Liver (tissue), 3 donors: ENCODE measurements at regions not wholly inside any gene's neighbourhood (a gene's known extent, or its start where the extent isn't known, plus 50 kb on each side); places are given as distances from the start of the nearest gene placed in this dataset.

ENCODE experiments used
- EGR1 ChIP-seq, 2 donors: IDR thresholded peaks; 2 replicates each; pipeline ENCODE4 v1.6.1; 2016 to 2018; ENCODE audit warnings: antibody characterized with exemption in 2 of 2, low read depth in 2 of 2
- GABPA ChIP-seq, 2 donors: IDR thresholded peaks in 1 of 2; conservative IDR thresholded peaks in 1 of 2; 2 replicates each; pipeline ENCODE4 v1.6.1; 2016; ENCODE audit warnings: antibody characterized with exemption in 2 of 2, mild to moderate bottlenecking in 1 of 2, moderate library complexity in 1 of 2
- HNF4G ChIP-seq: IDR thresholded peaks from 2 replicates; pipeline ENCODE4 v1.6.1; 2016; ENCODE audit warnings: antibody characterized with exemption
- JUND ChIP-seq, 2 donors: IDR thresholded peaks; 2 replicates each; pipeline ENCODE4 v1.6.1; 2016; ENCODE audit warnings: antibody characterized with exemption in 2 of 2
- NR2F2 ChIP-seq: IDR thresholded peaks from 2 replicates; pipeline ENCODE4 v1.6.1; 2016; ENCODE audit warnings: antibody characterized with exemption
- RAD21 ChIP-seq, 2 donors: IDR thresholded peaks; 2 replicates each; pipeline ENCODE4 v1.6.1; 2016; ENCODE audit warnings: antibody characterized with exemption in 2 of 2, mild to moderate bottlenecking in 2 of 2
- SP1 ChIP-seq: IDR thresholded peaks from 2 replicates; pipeline ENCODE4 v1.6.1; 2018; ENCODE audit warnings: antibody characterized with exemption, mild to moderate bottlenecking
- TAF1 ChIP-seq: conservative IDR thresholded peaks from 2 replicates; pipeline ENCODE4 v1.6.1; 2016; ENCODE audit warnings: antibody characterized with exemption, mild to moderate bottlenecking
- YY1 ChIP-seq: IDR thresholded peaks from 2 replicates; pipeline ENCODE4 v1.6.1; 2016; ENCODE audit warnings: antibody characterized with exemption, mild to moderate bottlenecking
- TF ChIP-seq, protein P1 (sequence below): fragments of 150-350 bp; IDR thresholded peaks from 2 replicates; pipeline ENCODE4 v1.5.1; 2017; ENCODE audit warnings: improper control_type of control experiment, low read depth, low read length; ENCODE audit not compliant: missing input control
- TF ChIP-seq, protein P2 (sequence below): IDR thresholded peaks from 2 replicates; pipeline ENCODE4 v1.6.1; 2016; ENCODE audit warnings: antibody characterized with exemption
- TF ChIP-seq, protein P3 (sequence below): IDR thresholded peaks from 2 replicates; pipeline ENCODE4 v1.6.1; 2016; ENCODE audit warnings: antibody characterized with exemption, mild to moderate bottlenecking
- TF ChIP-seq, protein P4 (sequence below): IDR thresholded peaks from 2 replicates; pipeline ENCODE4 v1.6.1; 2016; ENCODE audit warnings: antibody characterized with exemption
- donor health status: healthy.
- donor health status: healthy.

DNA sequence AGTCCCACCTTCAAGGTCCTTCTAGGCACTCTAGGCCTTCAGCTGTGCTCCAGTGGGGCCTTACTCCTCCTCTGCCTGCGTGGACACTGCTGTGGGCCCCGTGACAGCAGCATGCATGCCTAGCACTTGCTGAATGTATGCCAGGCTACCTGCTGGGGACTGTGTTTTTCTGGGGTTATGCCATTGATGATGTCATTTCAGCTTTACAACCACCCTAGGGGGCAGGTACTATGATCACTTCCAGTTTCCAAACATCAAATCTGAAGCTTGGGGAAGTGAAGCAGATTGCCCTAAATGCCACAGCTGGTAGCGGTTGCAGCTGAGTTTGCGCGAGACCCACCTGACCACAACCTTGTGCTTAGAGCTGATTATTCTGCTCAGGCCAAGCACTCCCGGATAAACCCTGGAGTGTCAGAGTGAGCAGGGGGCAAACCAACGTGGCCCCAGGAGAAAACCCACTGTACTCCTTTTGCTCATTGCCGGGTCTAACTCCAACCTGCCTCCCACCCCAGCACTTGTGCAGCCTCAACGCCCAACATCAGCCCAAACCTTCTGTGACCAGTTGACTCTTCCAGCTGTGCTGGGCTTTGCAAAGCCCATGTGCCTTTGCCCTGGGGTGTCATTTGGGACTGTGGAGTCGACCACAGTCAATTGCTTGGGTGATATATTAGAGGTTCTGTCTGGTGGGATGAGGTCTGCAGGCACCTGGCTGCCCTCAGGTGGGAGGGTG, 168.4 kb downstream of the ENGASE start:
- TF ChIP-seq, protein P1, sequence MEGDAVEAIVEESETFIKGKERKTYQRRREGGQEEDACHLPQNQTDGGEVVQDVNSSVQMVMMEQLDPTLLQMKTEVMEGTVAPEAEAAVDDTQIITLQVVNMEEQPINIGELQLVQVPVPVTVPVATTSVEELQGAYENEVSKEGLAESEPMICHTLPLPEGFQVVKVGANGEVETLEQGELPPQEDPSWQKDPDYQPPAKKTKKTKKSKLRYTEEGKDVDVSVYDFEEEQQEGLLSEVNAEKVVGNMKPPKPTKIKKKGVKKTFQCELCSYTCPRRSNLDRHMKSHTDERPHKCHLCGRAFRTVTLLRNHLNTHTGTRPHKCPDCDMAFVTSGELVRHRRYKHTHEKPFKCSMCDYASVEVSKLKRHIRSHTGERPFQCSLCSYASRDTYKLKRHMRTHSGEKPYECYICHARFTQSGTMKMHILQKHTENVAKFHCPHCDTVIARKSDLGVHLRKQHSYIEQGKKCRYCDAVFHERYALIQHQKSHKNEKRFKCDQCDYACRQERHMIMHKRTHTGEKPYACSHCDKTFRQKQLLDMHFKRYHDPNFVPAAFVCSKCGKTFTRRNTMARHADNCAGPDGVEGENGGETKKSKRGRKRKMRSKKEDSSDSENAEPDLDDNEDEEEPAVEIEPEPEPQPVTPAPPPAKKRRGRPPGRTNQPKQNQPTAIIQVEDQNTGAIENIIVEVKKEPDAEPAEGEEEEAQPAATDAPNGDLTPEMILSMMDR: no peak
- TF ChIP-seq GABPA (IDR thresholded peaks at IDR 0.05 in 1 of 2, conservative IDR thresholded peaks at IDR 0.05 in 1 of 2): no peak
- TF ChIP-seq, protein P2, sequence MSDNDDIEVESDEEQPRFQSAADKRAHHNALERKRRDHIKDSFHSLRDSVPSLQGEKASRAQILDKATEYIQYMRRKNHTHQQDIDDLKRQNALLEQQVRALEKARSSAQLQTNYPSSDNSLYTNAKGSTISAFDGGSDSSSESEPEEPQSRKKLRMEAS: no peak
- no peak for TF ChIP-seq JUND (IDR thresholded peaks at IDR 0.05)
- TF ChIP-seq SP1: no peak
- no peak for TF ChIP-seq YY1
- TF ChIP-seq, protein P3, sequence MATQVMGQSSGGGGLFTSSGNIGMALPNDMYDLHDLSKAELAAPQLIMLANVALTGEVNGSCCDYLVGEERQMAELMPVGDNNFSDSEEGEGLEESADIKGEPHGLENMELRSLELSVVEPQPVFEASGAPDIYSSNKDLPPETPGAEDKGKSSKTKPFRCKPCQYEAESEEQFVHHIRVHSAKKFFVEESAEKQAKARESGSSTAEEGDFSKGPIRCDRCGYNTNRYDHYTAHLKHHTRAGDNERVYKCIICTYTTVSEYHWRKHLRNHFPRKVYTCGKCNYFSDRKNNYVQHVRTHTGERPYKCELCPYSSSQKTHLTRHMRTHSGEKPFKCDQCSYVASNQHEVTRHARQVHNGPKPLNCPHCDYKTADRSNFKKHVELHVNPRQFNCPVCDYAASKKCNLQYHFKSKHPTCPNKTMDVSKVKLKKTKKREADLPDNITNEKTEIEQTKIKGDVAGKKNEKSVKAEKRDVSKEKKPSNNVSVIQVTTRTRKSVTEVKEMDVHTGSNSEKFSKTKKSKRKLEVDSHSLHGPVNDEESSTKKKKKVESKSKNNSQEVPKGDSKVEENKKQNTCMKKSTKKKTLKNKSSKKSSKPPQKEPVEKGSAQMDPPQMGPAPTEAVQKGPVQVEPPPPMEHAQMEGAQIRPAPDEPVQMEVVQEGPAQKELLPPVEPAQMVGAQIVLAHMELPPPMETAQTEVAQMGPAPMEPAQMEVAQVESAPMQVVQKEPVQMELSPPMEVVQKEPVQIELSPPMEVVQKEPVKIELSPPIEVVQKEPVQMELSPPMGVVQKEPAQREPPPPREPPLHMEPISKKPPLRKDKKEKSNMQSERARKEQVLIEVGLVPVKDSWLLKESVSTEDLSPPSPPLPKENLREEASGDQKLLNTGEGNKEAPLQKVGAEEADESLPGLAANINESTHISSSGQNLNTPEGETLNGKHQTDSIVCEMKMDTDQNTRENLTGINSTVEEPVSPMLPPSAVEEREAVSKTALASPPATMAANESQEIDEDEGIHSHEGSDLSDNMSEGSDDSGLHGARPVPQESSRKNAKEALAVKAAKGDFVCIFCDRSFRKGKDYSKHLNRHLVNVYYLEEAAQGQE: no peak
- TF ChIP-seq RAD21 (IDR thresholded peaks at IDR 0.05): no peak
- no peak for TF ChIP-seq TAF1
- no peak for TF ChIP-seq EGR1 (IDR thresholded peaks at IDR 0.05; ENCODE audit: low read depth in 2 of 2)
- no peak for TF ChIP-seq NR2F2
- TF ChIP-seq, protein P4, sequence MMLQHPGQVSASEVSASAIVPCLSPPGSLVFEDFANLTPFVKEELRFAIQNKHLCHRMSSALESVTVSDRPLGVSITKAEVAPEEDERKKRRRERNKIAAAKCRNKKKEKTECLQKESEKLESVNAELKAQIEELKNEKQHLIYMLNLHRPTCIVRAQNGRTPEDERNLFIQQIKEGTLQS: no peak
- TF ChIP-seq HNF4G: no peak
